ENCODE measurements at regions not wholly inside any gene's neighbourhood (a gene's known extent, or its start where the extent isn't known, plus 50 kb on each side); places are given as distances from the start of the nearest gene placed in this dataset.

DNA sequence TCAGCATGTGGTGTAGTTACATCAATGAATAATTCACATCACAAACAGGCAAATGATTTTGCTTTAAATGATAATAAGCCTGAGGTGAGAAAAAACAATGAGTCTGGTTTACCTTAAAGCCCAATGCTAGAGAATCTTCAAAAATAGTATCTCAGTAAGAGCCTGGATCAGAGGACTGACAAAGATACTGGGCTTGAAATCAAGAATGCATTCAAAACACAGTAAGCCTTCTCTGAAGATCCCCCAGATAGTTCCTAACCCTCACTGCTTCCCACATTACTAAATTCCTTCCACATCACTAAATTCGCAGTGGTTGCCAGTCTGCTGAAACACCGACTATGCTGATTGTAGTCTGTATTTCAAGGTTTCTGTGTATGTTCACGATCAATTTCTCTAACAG lies 514.9 kb downstream of the SUCLG1 start:
- Mint-ChIP-seq H3K27ac (no peak overlapping the region), H3K4me1 (no peaks in the 10 kb centered on the region), H3K36me3 (no peaks in the 10 kb centered on the region), H3K9me3 (no peaks in the 10 kb centered on the region), H3K4me3 (no peak overlapping the region), H3K27me3 (peaks cover 0 to 4% (median 0%) of the 10 kb centered on the region in 5 donors)
- CTCF ChIA-PET = no interaction called here
- intact Hi-C loops (cut with micrococcal nuclease) = no loop called here
- H3K4me3 ChIP-seq (ENCODE audit: low read length) = no peak overlapping the region
- no peak for DNase-seq
- H3K9me3 ChIP-seq (ENCODE audit: control insufficient read depth in 2 of 3, low read length in 3 of 3) = no peaks in the 10 kb centered on the region
- H3K27me3 ChIP-seq (ENCODE audit: control insufficient read depth in 2 of 2, insufficient read depth in 2 of 2, low read length in 2 of 2) = no peaks in the 10 kb centered on the region
- POLR2A ChIA-PET = no interaction called here
- no peak overlapping the region for H3K27ac ChIP-seq (ENCODE audit: low read depth, low read length)
- H3K36me3 ChIP-seq (ENCODE audit: control insufficient read depth in 2 of 3, insufficient read depth in 3 of 3, low read length in 3 of 3) = no peaks in the 10 kb centered on the region
- no peaks in the 10 kb centered on the region for H3K4me1 ChIP-seq (ENCODE audit: control insufficient read depth in 2 of 2, insufficient read depth in 2 of 2, low read length in 2 of 2)
- no peak for ATAC-seq

DNA sequence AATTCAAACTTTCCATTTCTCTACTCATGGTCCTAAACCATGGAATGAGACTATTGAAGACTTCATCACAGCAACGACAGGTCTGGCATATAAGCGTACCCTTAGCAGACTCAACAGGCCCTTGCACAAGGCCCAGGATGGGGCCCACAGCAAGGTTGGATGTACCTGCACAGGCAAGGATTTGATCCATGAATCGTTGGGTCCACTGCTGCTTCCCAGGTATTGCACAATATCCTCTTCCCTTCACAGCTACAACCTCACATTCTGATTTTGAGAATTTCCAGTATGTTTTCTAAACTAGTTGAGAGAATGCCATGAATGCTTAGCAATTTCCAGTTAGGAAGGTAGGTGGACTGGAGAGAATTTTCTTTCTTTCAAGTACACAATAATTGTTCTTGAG lies 515.8 kb downstream of the SUCLG1 start:
- ChIA-PET POLR2A (no interaction called here), CTCF (no interaction called here)
- Histone ChIP-seq H3K9me3 (ENCODE audit: control insufficient read depth in 2 of 3, low read length in 3 of 3) (no peaks in the 10 kb centered on the region), H3K36me3 (ENCODE audit: control insufficient read depth in 2 of 3, insufficient read depth in 3 of 3, low read length in 3 of 3) (no peaks in the 10 kb centered on the region), H3K27me3 (ENCODE audit: control insufficient read depth in 2 of 2, insufficient read depth in 2 of 2, low read length in 2 of 2) (no peaks in the 10 kb centered on the region), H3K27ac (ENCODE audit: low read depth, low read length) (no peak overlapping the region), H3K4me3 (ENCODE audit: low read length) (no peak overlapping the region), H3K4me1 (ENCODE audit: control insufficient read depth in 2 of 2, insufficient read depth in 2 of 2, low read length in 2 of 2) (no peaks in the 10 kb centered on the region)
- H3K27ac Mint-ChIP-seq = no peak overlapping the region
- H3K9me3 Mint-ChIP-seq = peaks cover 0 to 2% (median 0%) of the 10 kb centered on the region in 11 donors
- no peak overlapping the region for H3K4me3 Mint-ChIP-seq
- DNase-seq (no peak), ATAC-seq (no peak)
- peaks cover 0 to 4% (median 2%) of the 10 kb centered on the region in 5 donors for H3K27me3 Mint-ChIP-seq
- intact Hi-C loops (cut with micrococcal nuclease) = no loop called here
- no peaks in the 10 kb centered on the region for H3K4me1 Mint-ChIP-seq
- no peaks in the 10 kb centered on the region for H3K36me3 Mint-ChIP-seq

DNA sequence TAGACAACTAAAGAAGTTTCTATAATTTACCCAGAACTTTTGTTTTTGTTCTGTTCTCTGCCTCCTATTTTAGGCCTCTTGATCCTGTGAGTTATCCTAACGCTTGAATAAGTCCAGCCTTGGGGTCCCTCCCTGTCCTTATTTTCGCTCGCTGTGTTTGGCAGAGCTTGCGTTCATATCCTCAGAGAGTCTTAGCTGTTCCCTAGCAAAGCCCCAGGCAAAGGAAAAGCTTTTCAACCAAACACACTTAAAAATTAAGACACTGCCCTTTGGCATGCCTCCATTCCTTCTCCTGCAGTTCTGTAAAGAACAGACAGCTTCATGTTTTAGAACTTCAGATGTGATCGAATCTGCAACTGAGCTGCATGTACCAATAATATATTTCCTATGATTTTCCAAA lies 517.2 kb downstream of the SUCLG1 start:
- Mint-ChIP-seq H3K27ac (no peak overlapping the region), H3K4me1 (no peaks in the 10 kb centered on the region), H3K36me3 (no peaks in the 10 kb centered on the region), H3K4me3 (no peak overlapping the region), H3K9me3 (peaks cover 0 to 5% (median 0%) of the 10 kb centered on the region in 11 donors), H3K27me3 (peaks cover 0 to 7% (median 4%) of the 10 kb centered on the region in 5 donors)
- H3K9me3 ChIP-seq (ENCODE audit: control insufficient read depth in 2 of 3, low read length in 3 of 3) = no peaks in the 10 kb centered on the region
- no peak overlapping the region for H3K4me3 ChIP-seq (ENCODE audit: low read length)
- POLR2A ChIA-PET = no interaction called here
- H3K27me3 ChIP-seq (ENCODE audit: control insufficient read depth in 2 of 2, insufficient read depth in 2 of 2, low read length in 2 of 2) = no peaks in the 10 kb centered on the region
- intact Hi-C loops (cut with micrococcal nuclease) = no loop called here
- DNase-seq (no peak), ATAC-seq (no peak)
- no peaks in the 10 kb centered on the region for H3K4me1 ChIP-seq (ENCODE audit: control insufficient read depth in 2 of 2, insufficient read depth in 2 of 2, low read length in 2 of 2)
- CTCF ChIA-PET = no interaction called here
- H3K27ac ChIP-seq (ENCODE audit: low read depth, low read length) = no peak overlapping the region
- H3K36me3 ChIP-seq (ENCODE audit: control insufficient read depth in 2 of 3, insufficient read depth in 3 of 3, low read length in 3 of 3) = no peaks in the 10 kb centered on the region

DNA sequence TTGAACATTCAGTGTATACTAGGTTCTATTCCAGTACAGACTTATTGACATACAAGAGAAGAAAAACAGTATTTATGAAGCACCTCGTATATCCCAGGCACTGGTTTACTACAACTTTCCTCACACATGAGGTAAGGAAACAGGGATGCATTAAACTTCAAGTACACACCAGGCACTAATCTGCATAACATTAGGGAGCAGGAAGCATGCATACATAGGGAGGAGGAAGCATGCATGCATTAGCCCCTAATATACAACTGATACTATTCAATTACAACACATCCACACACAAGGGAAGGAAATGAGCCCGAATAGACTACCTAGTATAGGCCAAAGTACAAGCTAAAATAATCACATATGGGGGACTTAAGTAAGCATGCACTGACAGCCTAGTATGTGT lies 525.3 kb downstream of the SUCLG1 start:
- Histone ChIP-seq H3K9me3 (ENCODE audit: control insufficient read depth in 2 of 3, low read length in 3 of 3) (no peaks in the 10 kb centered on the region), H3K4me1 (ENCODE audit: control insufficient read depth in 2 of 2, insufficient read depth in 2 of 2, low read length in 2 of 2) (no peaks in the 10 kb centered on the region), H3K4me3 (ENCODE audit: low read length) (no peak overlapping the region), H3K27me3 (ENCODE audit: control insufficient read depth in 2 of 2, insufficient read depth in 2 of 2, low read length in 2 of 2) (no peaks in the 10 kb centered on the region), H3K27ac (ENCODE audit: low read depth, low read length) (no peak overlapping the region), H3K36me3 (ENCODE audit: control insufficient read depth in 2 of 3, insufficient read depth in 3 of 3, low read length in 3 of 3) (no peaks in the 10 kb centered on the region)
- ChIA-PET POLR2A (no interaction called here), CTCF (no interaction called here)
- no peak for DNase-seq
- Mint-ChIP-seq H3K9me3 (peaks cover 0 to 6% (median 0%) of the 10 kb centered on the region in 11 donors), H3K27me3 (peaks cover 0 to 7% (median 0%) of the 10 kb centered on the region in 5 donors), H3K4me1 (no peaks in the 10 kb centered on the region), H3K27ac (no peak overlapping the region), H3K4me3 (no peak overlapping the region), H3K36me3 (no peaks in the 10 kb centered on the region)
- ATAC-seq = peak; percentile 18
- intact Hi-C loops (cut with micrococcal nuclease) = no loop called here

DNA sequence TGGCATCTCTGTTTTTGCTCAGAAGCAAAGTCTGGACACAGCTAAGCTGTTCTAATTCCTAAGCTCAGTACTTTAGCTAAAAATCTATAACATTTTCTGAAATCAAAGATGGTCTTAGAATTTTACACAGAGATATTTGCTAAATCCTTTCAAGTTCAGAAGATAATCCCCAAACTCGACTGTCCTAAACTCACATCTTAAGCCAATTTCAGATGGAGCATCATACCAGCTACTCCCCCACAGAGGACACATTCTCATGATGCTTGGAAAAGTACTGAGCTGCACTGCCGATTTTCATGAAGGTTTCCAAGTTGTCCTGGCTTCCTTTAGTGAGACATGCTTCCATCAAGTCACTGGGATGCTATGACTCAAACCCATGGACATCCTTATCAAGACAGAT lies 535.5 kb downstream of the SUCLG1 start:
- peaks cover 0 to 7% (median 0%) of the 10 kb centered on the region in 11 donors for H3K9me3 Mint-ChIP-seq
- Histone ChIP-seq H3K9me3 (ENCODE audit: control insufficient read depth in 2 of 3, low read length in 3 of 3) (no peaks in the 10 kb centered on the region), H3K27me3 (ENCODE audit: control insufficient read depth in 2 of 2, insufficient read depth in 2 of 2, low read length in 2 of 2) (no peaks in the 10 kb centered on the region), H3K4me1 (ENCODE audit: control insufficient read depth in 2 of 2, insufficient read depth in 2 of 2, low read length in 2 of 2) (no peaks in the 10 kb centered on the region), H3K36me3 (ENCODE audit: control insufficient read depth in 2 of 3, insufficient read depth in 3 of 3, low read length in 3 of 3) (no peaks in the 10 kb centered on the region), H3K27ac (ENCODE audit: low read depth, low read length) (no peak overlapping the region), H3K4me3 (ENCODE audit: low read length) (no peak overlapping the region)
- ChIA-PET POLR2A (no interaction called here), CTCF (no interaction called here)
- no peak overlapping the region for H3K27ac Mint-ChIP-seq
- no peak overlapping the region for H3K4me3 Mint-ChIP-seq
- intact Hi-C loops (cut with micrococcal nuclease) = no loop called here
- no peaks in the 10 kb centered on the region for H3K4me1 Mint-ChIP-seq
- no peaks in the 10 kb centered on the region for H3K36me3 Mint-ChIP-seq
- no peak for ATAC-seq
- DNase-seq = no peak
- H3K27me3 Mint-ChIP-seq = peaks cover 0 to 24% (median 5%) of the 10 kb centered on the region in 5 donors

DNA sequence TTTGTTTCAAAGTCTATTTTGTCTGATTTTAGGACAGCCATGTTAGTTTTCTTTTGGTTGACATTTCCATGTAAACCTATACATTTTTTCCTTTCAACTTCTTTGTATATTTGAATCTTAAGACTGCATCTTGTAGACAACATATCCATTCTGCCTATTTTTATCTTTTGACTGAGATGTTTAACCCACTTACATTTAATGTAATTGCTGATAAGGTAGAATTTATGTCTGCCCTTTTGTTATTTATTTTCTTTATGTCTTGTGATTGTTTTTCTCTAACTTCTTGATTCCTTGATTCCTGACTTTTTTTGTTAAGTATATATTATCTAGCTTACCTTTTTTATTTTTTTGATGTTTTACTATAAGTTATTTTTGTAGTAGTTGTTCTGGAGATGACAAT lies 542.5 kb downstream of the SUCLG1 start:
- Histone ChIP-seq H3K4me3 (ENCODE audit: low read length) (no peak overlapping the region), H3K4me1 (ENCODE audit: control insufficient read depth in 2 of 2, insufficient read depth in 2 of 2, low read length in 2 of 2) (no peaks in the 10 kb centered on the region), H3K9me3 (ENCODE audit: control insufficient read depth in 2 of 3, low read length in 3 of 3) (no peaks in the 10 kb centered on the region), H3K27ac (ENCODE audit: low read depth, low read length) (no peak overlapping the region), H3K36me3 (ENCODE audit: control insufficient read depth in 2 of 3, insufficient read depth in 3 of 3, low read length in 3 of 3) (no peaks in the 10 kb centered on the region), H3K27me3 (ENCODE audit: control insufficient read depth in 2 of 2, insufficient read depth in 2 of 2, low read length in 2 of 2) (no peaks in the 10 kb centered on the region)
- ChIA-PET CTCF (no interaction called here), POLR2A (no interaction called here)
- no peak overlapping the region for H3K4me3 Mint-ChIP-seq
- H3K4me1 Mint-ChIP-seq = no peaks in the 10 kb centered on the region
- intact Hi-C loops (cut with micrococcal nuclease) = no loop called here
- H3K36me3 Mint-ChIP-seq = no peaks in the 10 kb centered on the region
- peaks cover 0 to 17% (median 0%) of the 10 kb centered on the region in 5 donors for H3K27me3 Mint-ChIP-seq
- peaks cover 0 to 18% (median 1%) of the 10 kb centered on the region in 11 donors for H3K9me3 Mint-ChIP-seq
- ATAC-seq (no peak), DNase-seq (no peak)
- no peak overlapping the region for H3K27ac Mint-ChIP-seq

DNA sequence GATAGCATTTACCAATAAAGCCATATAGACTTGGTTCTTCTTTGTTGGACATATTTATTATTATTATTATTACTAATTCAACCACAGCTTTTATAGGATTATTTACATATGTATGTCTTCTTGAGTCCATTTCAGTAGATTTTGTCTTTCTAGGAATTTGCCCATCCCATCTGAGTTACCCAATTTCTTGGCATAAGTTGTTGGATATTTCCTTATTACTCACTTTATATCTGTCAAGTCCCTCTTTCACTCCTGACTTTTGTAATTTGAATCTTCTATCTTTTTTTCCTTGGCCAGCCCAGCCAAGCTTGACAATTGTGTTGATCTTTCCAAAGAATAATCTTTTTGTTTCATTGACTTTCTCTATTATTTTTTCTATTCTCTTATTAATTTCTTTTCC lies 543.7 kb downstream of the SUCLG1 start:
- Histone ChIP-seq H3K27ac (ENCODE audit: low read depth, low read length) (no peak overlapping the region), H3K4me3 (ENCODE audit: low read length) (no peak overlapping the region), H3K36me3 (ENCODE audit: control insufficient read depth in 2 of 3, insufficient read depth in 3 of 3, low read length in 3 of 3) (no peaks in the 10 kb centered on the region), H3K9me3 (ENCODE audit: control insufficient read depth in 2 of 3, low read length in 3 of 3) (no peaks in the 10 kb centered on the region), H3K4me1 (ENCODE audit: control insufficient read depth in 2 of 2, insufficient read depth in 2 of 2, low read length in 2 of 2) (no peaks in the 10 kb centered on the region), H3K27me3 (ENCODE audit: control insufficient read depth in 2 of 2, insufficient read depth in 2 of 2, low read length in 2 of 2) (no peaks in the 10 kb centered on the region)
- Mint-ChIP-seq H3K4me3 (no peak overlapping the region), H3K36me3 (no peaks in the 10 kb centered on the region), H3K27me3 (peaks cover 0 to 14% (median 0%) of the 10 kb centered on the region in 5 donors), H3K9me3 (peaks cover 0 to 14% (median 1%) of the 10 kb centered on the region in 11 donors), H3K27ac (no peak overlapping the region), H3K4me1 (no peaks in the 10 kb centered on the region)
- ChIA-PET POLR2A (no interaction called here), CTCF (no interaction called here)
- ATAC-seq (no peak), DNase-seq (no peak)
- intact Hi-C loops (cut with micrococcal nuclease) = no loop called here
